Neural progenitor cell (in vitro differentiated cells): ENCODE measurements at regions not wholly inside any gene's neighbourhood (a gene's known extent, or its start where the extent isn't known, plus 50 kb on each side); places are given as distances from the start of the nearest gene placed in this dataset.
A peak's percentile ranks its signal among the peaks of the same experiment; 100 is the strongest.
"Not testable (repeated sequence)": the region's sequence is repeated elsewhere in the genome, so short reads cannot be mapped to it uniquely, and the experiment has no call there.

Source experiments
- DNase-seq: peaks from one replicate; pipeline ENCODE4 v3.0.0-alpha.2; 2016; ENCODE audit warnings: low spot score
- H2AFZ ChIP-seq: fragments of 200-600 bp; sonication (generic); replicated peaks from 2 replicates; pipeline ENCODE4 v1.6.1; 2016; ENCODE audit warnings: antibody characterized with exemption
- H3F3A ChIP-seq: fragments of 200-600 bp; sonication (generic); 2 replicates; pipeline ENCODE4 v1.6.1; 2016; ENCODE audit warnings: antibody characterized with exemption, low read depth
- H3K27ac ChIP-seq: fragments of 200-600 bp; sonication (generic); 2 replicates; pipeline ENCODE4 v1.5.1; 2016; ENCODE audit warnings: mild to moderate bottlenecking
- H3K27me3 ChIP-seq: fragments of 200-600 bp; sonication (generic); 2 replicates; pipeline ENCODE4 v1.6.1; 2016; ENCODE audit warnings: mild to moderate bottlenecking, moderate library complexity
- H3K36me3 ChIP-seq: fragments of 200-600 bp; sonication (generic); 2 replicates; pipeline ENCODE4 v1.5.1; 2016
- H3K4me1 ChIP-seq: fragments of 200-600 bp; sonication (generic); 2 replicates; pipeline ENCODE4 v1.6.1; 2016; ENCODE audit warnings: mixed run types
- H3K4me2 ChIP-seq: fragments of 200-600 bp; sonication (generic); 2 replicates; pipeline ENCODE4 v1.6.1; 2016
- H3K4me3 ChIP-seq: fragments of 200-600 bp; sonication (generic); 2 replicates; pipeline ENCODE4 v1.5.1; 2016
- H3K79me2 ChIP-seq: fragments of 200-600 bp; sonication (generic); 2 replicates; pipeline ENCODE4 v1.6.1; 2016; ENCODE audit warnings: low read depth
- H3K9ac ChIP-seq: fragments of 200-600 bp; sonication (generic); 2 replicates; pipeline ENCODE4 v1.6.1; 2016
- H3K9me3 ChIP-seq: fragments of 200-600 bp; sonication (generic); 2 replicates; pipeline ENCODE4 v1.5.1; 2016; ENCODE audit warnings: low read depth
- H4K20me1 ChIP-seq: fragments of 200-600 bp; sonication (generic); 2 replicates; pipeline ENCODE4 v1.6.1; 2016; ENCODE audit warnings: low read depth
- H3K27ac Mint-ChIP-seq: 3 replicates; pipeline ENCODE4 v1.8.0; 2021; ENCODE audit warnings: mixed read lengths
- H3K27me3 Mint-ChIP-seq: 2 replicates; pipeline ENCODE4 v1.8.0; 2022; ENCODE audit warnings: low read depth, mild to moderate bottlenecking, inconsistent platforms, moderate library complexity, mixed read lengths; ENCODE audit not compliant: insufficient read depth
- H3K36me3 Mint-ChIP-seq: 3 replicates; pipeline ENCODE4 v1.8.0; 2021; ENCODE audit warnings: mixed read lengths
- H3K4me1 Mint-ChIP-seq: 3 replicates; pipeline ENCODE4 v1.8.0; 2021; ENCODE audit warnings: mixed read lengths
- H3K4me3 Mint-ChIP-seq: 3 replicates; pipeline ENCODE4 v1.8.0; 2021; ENCODE audit warnings: mild to moderate bottlenecking, moderate library complexity, mixed read lengths
- H3K9me3 Mint-ChIP-seq: 3 replicates; pipeline ENCODE4 v1.8.0; 2020; ENCODE audit warnings: mixed read lengths
- CTCF ChIP-seq: fragments of 200-600 bp; sonication (generic); IDR thresholded peaks from 2 replicates; pipeline ENCODE4 v1.5.1; 2017; ENCODE audit warnings: antibody characterized with exemption, mild to moderate bottlenecking
- EZH2 ChIP-seq: fragments of 200-600 bp; sonication (generic); IDR thresholded peaks from 2 replicates; pipeline ENCODE4 v1.6.1; 2017; ENCODE audit warnings: antibody characterized with exemption, mild to moderate bottlenecking, moderate library complexity
- EZH2phosphoT487 ChIP-seq: fragments of 200-600 bp; sonication (generic); IDR thresholded peaks from 2 replicates; pipeline ENCODE4 v1.6.1; 2017; ENCODE audit warnings: antibody characterized with exemption

GRCh38 chr17:6257336-6257735 is 177.6 kb downstream of the AIPL1 start:
- no peaks in the 10 kb centered on the region for H3K9me3 ChIP-seq
- no peaks in the 10 kb centered on the region for H4K20me1 ChIP-seq
- no peaks in the 10 kb centered on the region for H3K36me3 ChIP-seq
- DNase-seq, result peak; percentile 33
- peaks cover 14% of the 10 kb centered on the region for H3F3A ChIP-seq
- no peak overlapping the region for H3K4me3 ChIP-seq
- no peaks in the 10 kb centered on the region for H3K9me3 Mint-ChIP-seq
- H3K4me1 ChIP-seq, result peaks cover 17% of the 10 kb centered on the region
- peak overlapping the region; percentile 94 for H2AFZ ChIP-seq
- no peak overlapping the region for H3K9ac ChIP-seq
- TF ChIP-seq EZH2 (no peak), EZH2phosphoT487 (no peak), CTCF (no peak)
- H3K4me1 Mint-ChIP-seq, result peaks cover 41% of the 10 kb centered on the region
- peaks cover 12% of the 10 kb centered on the region for H3K27me3 Mint-ChIP-seq
- no peak overlapping the region for H3K27ac ChIP-seq
- H3K36me3 Mint-ChIP-seq, result no peaks in the 10 kb centered on the region
- H3K4me2 ChIP-seq, result peak overlapping the region; percentile 60
- H3K27ac Mint-ChIP-seq, result peak overlapping the region; percentile 99
- H3K27me3 ChIP-seq, result no peaks in the 10 kb centered on the region
- H3K4me3 Mint-ChIP-seq, result peak overlapping the region; percentile 19
- H3K79me2 ChIP-seq, result no peaks in the 10 kb centered on the region

- Mint-ChIP-seq H3K36me3 (no peaks in the 10 kb centered on the region), H3K4me3 (no peak overlapping the region), H3K9me3 (no peaks in the 10 kb centered on the region), H3K4me1 (peaks cover 34% of the 10 kb centered on the region), H3K27me3 (peaks cover 7% of the 10 kb centered on the region), H3K27ac (peak overlapping the region; percentile 59)
- Histone ChIP-seq H3K27ac (no peak overlapping the region), H3K79me2 (no peaks in the 10 kb centered on the region), H3K4me1 (peaks cover 11% of the 10 kb centered on the region), H2AFZ (no peak overlapping the region), H3K4me3 (no peak overlapping the region), H3K4me2 (no peak overlapping the region), H3K27me3 (no peaks in the 10 kb centered on the region), H4K20me1 (no peaks in the 10 kb centered on the region), H3K9me3 (no peaks in the 10 kb centered on the region), H3F3A (peaks cover 8% of the 10 kb centered on the region), H3K9ac (no peak overlapping the region), H3K36me3 (no peaks in the 10 kb centered on the region)
- no peak for DNase-seq
- TF ChIP-seq CTCF (no peak), EZH2phosphoT487 (no peak)
Measured at GRCh38 chr17:6255322-6255721, 179.6 kb downstream of the AIPL1 start.

- H3K27ac ChIP-seq, result no peak overlapping the region
- no peaks in the 10 kb centered on the region for H3K36me3 ChIP-seq
- Mint-ChIP-seq H3K27ac (no peak overlapping the region), H3K4me3 (no peak overlapping the region), H3K4me1 (peaks cover 44% of the 10 kb centered on the region), H3K27me3 (peaks cover 10% of the 10 kb centered on the region), H3K9me3 (no peaks in the 10 kb centered on the region), H3K36me3 (no peaks in the 10 kb centered on the region)
- H3K9me3 ChIP-seq, result no peaks in the 10 kb centered on the region
- H4K20me1 ChIP-seq, result no peaks in the 10 kb centered on the region
- no peak overlapping the region for H3K4me3 ChIP-seq
- H3K27me3 ChIP-seq, result no peaks in the 10 kb centered on the region
- no peak for DNase-seq
- TF ChIP-seq CTCF (no peak), EZH2phosphoT487 (no peak), EZH2 (no peak)
- H3F3A ChIP-seq, result peaks cover 8% of the 10 kb centered on the region
- no peak overlapping the region for H2AFZ ChIP-seq
- no peaks in the 10 kb centered on the region for H3K79me2 ChIP-seq
- H3K9ac ChIP-seq, result no peak overlapping the region
- peaks cover 11% of the 10 kb centered on the region for H3K4me1 ChIP-seq
- H3K4me2 ChIP-seq, result no peak overlapping the region
Measured at GRCh38 chr17:6254036-6254435, 180.9 kb downstream of the AIPL1 start.

- H3K9me3 Mint-ChIP-seq, H2AFZ ChIP-seq, H3K4me3 ChIP-seq, H3K27ac Mint-ChIP-seq, H3F3A ChIP-seq, H3K9ac ChIP-seq, H3K4me2 ChIP-seq, H3K36me3 ChIP-seq, H3K79me2 ChIP-seq, H3K4me1 ChIP-seq, DNase-seq, H3K27ac ChIP-seq, H3K4me3 Mint-ChIP-seq, H3K36me3 Mint-ChIP-seq, H3K9me3 ChIP-seq, H4K20me1 ChIP-seq, H3K27me3 ChIP-seq: not testable (repeated sequence)
- H3K27me3 Mint-ChIP-seq, result peaks cover 13% of the 10 kb centered on the region
- H3K4me1 Mint-ChIP-seq, result peaks cover 26% of the 10 kb centered on the region
Measured at GRCh38 chr17:6251640-6252039, 181.5 kb downstream of the WSCD1 start.
